Ishikawa (cell line): ENCODE measurements at regions not wholly inside any gene's neighbourhood (a gene's known extent, or its start where the extent isn't known, plus 50 kb on each side); places are given as distances from the start of the nearest gene placed in this dataset.

ENCODE experiments used
- CEBPB ChIP-seq: IDR thresholded peaks from 2 replicates; pipeline ENCODE4 v1.6.1; 2012
- CREB1 ChIP-seq: IDR thresholded peaks from 2 replicates; pipeline ENCODE4 v1.6.1; 2012; ENCODE audit warnings: low read depth
- EGR1 ChIP-seq: IDR thresholded peaks from 2 replicates; pipeline ENCODE4 v1.6.1; 2012
- EP300 ChIP-seq: IDR thresholded peaks from 2 replicates; pipeline ENCODE4 v1.6.1; 2012; ENCODE audit warnings: borderline replicate concordance
- FOXM1 ChIP-seq: IDR thresholded peaks from 2 replicates; pipeline ENCODE4 v1.6.1; 2012; ENCODE audit warnings: low read depth, borderline replicate concordance
- NFIC ChIP-seq: IDR thresholded peaks from 2 replicates; pipeline ENCODE4 v1.6.1; 2012
- RAD21 ChIP-seq: IDR thresholded peaks from 2 replicates; pipeline ENCODE4 v1.6.1; 2012; ENCODE audit warnings: low read depth
- TAF1 ChIP-seq: IDR thresholded peaks from 2 replicates; pipeline ENCODE4 v1.6.1; 2012; ENCODE audit warnings: low read depth, mild to moderate bottlenecking
- TCF12 ChIP-seq: IDR thresholded peaks from 2 replicates; pipeline ENCODE4 v1.6.1; 2012; ENCODE audit warnings: low read depth
- TEAD4 ChIP-seq: IDR thresholded peaks from 2 replicates; pipeline ENCODE4 v1.6.1; 2012
- YY1 ChIP-seq: IDR thresholded peaks from 2 replicates; pipeline ENCODE4 v1.6.1; 2012; ENCODE audit warnings: low read depth
- ZBTB7A ChIP-seq: IDR thresholded peaks from 2 replicates; pipeline ENCODE4 v1.6.1; 2012; ENCODE audit warnings: low read depth
- TF ChIP-seq, protein P1 (sequence below): IDR thresholded peaks from 2 replicates; pipeline ENCODE4 v1.6.1; 2012; ENCODE audit warnings: low read depth, mild to moderate bottlenecking
- TF ChIP-seq, protein P2 (sequence below): IDR thresholded peaks from 2 replicates; pipeline ENCODE4 v1.6.1; 2012
- TF ChIP-seq, protein P3 (sequence below): IDR thresholded peaks from 2 replicates; pipeline ENCODE4 v1.6.1; 2012

DNA sequence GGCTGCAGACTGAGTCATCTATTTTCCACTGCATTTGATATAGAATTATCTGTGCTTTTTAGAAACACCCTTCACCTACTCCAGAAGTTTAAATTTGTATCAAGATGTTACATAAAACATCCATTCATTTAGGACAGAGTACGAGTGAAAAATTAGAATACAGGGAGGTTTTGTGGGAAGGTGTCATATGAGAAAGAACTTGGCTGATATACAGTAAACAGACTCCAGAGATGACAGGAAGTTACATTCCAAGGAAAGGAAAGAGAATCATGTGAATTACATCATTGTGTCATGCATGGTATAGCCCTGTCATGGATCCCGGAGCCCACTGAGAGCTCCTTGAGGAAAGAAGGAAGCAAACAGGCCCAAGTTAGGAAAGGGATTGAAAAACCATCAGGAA, 341.5 kb upstream of the PKDCC start:
- no peak for TF ChIP-seq NFIC
- TF ChIP-seq TCF12 = no peak
- no peak for TF ChIP-seq CEBPB
- no peak for TF ChIP-seq ZBTB7A
- TF ChIP-seq, protein P1, sequence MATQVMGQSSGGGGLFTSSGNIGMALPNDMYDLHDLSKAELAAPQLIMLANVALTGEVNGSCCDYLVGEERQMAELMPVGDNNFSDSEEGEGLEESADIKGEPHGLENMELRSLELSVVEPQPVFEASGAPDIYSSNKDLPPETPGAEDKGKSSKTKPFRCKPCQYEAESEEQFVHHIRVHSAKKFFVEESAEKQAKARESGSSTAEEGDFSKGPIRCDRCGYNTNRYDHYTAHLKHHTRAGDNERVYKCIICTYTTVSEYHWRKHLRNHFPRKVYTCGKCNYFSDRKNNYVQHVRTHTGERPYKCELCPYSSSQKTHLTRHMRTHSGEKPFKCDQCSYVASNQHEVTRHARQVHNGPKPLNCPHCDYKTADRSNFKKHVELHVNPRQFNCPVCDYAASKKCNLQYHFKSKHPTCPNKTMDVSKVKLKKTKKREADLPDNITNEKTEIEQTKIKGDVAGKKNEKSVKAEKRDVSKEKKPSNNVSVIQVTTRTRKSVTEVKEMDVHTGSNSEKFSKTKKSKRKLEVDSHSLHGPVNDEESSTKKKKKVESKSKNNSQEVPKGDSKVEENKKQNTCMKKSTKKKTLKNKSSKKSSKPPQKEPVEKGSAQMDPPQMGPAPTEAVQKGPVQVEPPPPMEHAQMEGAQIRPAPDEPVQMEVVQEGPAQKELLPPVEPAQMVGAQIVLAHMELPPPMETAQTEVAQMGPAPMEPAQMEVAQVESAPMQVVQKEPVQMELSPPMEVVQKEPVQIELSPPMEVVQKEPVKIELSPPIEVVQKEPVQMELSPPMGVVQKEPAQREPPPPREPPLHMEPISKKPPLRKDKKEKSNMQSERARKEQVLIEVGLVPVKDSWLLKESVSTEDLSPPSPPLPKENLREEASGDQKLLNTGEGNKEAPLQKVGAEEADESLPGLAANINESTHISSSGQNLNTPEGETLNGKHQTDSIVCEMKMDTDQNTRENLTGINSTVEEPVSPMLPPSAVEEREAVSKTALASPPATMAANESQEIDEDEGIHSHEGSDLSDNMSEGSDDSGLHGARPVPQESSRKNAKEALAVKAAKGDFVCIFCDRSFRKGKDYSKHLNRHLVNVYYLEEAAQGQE = no peak
- TF ChIP-seq EGR1 = no peak
- no peak for TF ChIP-seq EP300
- TF ChIP-seq CREB1 = no peak
- TF ChIP-seq YY1 = no peak
- TF ChIP-seq, protein P2, sequence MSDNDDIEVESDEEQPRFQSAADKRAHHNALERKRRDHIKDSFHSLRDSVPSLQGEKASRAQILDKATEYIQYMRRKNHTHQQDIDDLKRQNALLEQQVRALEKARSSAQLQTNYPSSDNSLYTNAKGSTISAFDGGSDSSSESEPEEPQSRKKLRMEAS = no peak
- TF ChIP-seq, protein P3, sequence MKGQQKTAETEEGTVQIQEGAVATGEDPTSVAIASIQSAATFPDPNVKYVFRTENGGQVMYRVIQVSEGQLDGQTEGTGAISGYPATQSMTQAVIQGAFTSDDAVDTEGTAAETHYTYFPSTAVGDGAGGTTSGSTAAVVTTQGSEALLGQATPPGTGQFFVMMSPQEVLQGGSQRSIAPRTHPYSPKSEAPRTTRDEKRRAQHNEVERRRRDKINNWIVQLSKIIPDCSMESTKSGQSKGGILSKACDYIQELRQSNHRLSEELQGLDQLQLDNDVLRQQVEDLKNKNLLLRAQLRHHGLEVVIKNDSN = no peak
- no peak for TF ChIP-seq TEAD4
- TF ChIP-seq FOXM1 = no peak
- TF ChIP-seq TAF1 = no peak
- TF ChIP-seq RAD21 = no peak

DNA sequence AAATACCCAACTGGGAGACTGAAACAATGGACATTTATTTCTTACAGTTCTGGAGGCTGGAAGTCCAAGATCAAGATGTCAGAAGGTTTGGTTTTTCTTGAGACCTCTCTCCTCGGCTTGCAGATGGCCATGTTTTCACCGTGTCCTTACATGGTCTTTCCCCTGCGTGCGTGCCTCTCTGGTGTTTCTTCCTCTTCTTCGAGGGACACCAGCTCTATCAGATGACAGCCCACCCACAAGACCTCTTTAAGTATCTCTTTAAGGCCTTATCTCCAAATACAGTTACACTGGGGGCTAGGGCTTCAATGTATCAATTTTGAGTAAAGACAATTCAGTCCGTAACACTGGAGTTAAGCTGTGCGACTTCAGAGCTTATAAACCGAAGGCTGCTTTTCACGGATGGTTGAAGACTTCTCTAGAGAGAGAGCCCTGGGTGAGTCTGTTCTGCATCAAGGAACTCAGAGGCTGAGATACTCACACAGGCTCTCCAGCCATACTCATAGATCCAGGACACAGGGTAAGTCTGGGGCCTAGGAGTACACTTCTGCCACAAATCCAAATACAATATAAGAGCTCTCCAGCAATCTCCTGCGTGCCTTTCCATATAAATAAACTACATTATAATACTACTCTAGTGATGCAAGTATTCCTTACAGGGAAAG, 339.9 kb upstream of the PKDCC start:
- TF ChIP-seq EP300 (no peak), TAF1 (no peak)
- TF ChIP-seq, protein P1 = no peak

DNA sequence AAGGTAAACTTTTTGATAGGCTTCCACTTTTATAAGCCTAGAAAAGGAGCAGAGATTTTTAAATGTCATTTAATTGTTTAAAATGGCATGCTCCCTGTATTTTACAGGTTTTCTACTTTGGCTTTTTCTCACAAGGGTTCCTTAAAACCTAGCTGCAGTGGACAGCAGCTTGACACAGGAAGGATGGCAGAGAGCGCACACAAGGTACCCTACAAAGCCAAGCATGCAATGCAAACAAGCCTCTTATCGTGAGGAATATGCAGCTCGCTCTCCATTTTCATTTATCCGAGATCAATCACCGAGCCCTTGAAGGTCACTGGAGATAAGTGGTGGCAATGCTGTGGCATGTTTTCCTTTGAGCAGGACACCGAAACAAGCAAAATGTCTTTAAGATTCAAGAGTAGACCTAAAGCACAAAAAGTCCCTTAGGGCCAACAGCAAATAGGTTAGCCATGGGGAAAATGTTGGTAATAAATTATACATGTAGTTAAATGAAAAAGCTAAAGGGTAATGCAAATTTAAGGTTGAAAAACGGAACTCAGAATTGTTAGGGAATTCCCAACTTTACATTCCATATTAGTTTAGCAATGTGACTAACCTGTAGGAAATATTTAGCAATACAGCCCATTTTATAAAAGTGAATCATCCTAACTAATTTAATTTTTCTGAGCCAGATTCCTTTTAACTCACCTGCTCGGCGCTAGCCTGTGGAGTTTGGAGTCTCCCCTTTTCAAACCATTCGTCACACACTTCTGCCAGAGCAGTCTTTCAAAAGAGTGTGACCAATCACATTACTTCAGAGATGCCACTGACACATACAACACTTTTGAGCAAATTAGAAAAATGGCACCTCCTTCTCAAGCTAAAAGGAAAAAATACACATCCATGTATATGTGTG, 337.9 kb upstream of the PKDCC start:
- no peak for TF ChIP-seq CEBPB
- no peak for TF ChIP-seq RAD21
- TF ChIP-seq CREB1 = no peak

DNA sequence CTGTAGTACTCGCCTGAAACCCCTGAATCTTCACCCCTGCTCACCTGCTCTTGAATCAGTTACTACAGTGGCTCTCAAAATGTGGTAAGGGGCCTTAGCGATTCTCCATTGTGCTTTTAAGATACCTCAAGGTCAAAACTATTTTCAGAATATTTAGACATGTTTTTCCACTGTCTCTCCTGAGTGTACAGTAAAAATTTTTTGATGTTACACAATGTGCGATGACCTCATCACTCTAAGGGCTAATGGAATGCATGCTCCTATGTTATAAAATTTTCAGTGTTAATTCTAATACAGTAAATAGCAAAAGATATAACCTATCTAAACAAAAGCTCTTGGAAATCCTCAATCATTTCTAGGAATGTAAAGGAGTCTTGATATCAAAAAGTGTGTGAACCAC, 336.9 kb upstream of the PKDCC start:
- no peak for TF ChIP-seq TEAD4
- TF ChIP-seq CREB1 = no peak
- TF ChIP-seq TCF12 = no peak
- TF ChIP-seq TAF1 = no peak
- no peak for TF ChIP-seq ZBTB7A
- TF ChIP-seq, protein P1 = no peak
- TF ChIP-seq NFIC = no peak
- no peak for TF ChIP-seq RAD21
- TF ChIP-seq YY1 = no peak
- TF ChIP-seq EP300 = no peak
- no peak for TF ChIP-seq EGR1
- TF ChIP-seq FOXM1 = no peak
- no peak for TF ChIP-seq CEBPB
- TF ChIP-seq, protein P2 = no peak
- TF ChIP-seq, protein P3 = no peak
